ENCODE measurements at regions not wholly inside any gene's neighbourhood (a gene's known extent, or its start where the extent isn't known, plus 50 kb on each side); places are given as distances from the start of the nearest gene placed in this dataset.

GRCh38 chr12:115332945-115333344 is 649.0 kb upstream of the TBX3 start:
- H3K9me3 ChIP-seq = no peaks in the 10 kb centered on the region
- no peak for TF ChIP-seq CTCF (IDR thresholded peaks at IDR 0.05)

GRCh38 chr12:115325858-115326257 is 641.9 kb upstream of the TBX3 start:
- intact Hi-C loops (cut with DNase I) = no loop called here
- DNase-seq (no peak), ATAC-seq (peak; percentile 66)
- Histone ChIP-seq H3K9me3 (no peaks in the 10 kb centered on the region), H3K27ac (no peak overlapping the region), H3K36me3 (no peaks in the 10 kb centered on the region), H3K4me3 (no peak overlapping the region), H3K4me1 (peaks cover 7% of the 10 kb centered on the region), H3K27me3 (no peaks in the 10 kb centered on the region)
- TF ChIP-seq CTCF (IDR thresholded peaks at IDR 0.05) = no peak

More at GRCh38 chr12:115332945-115333344, 649.0 kb upstream of the TBX3 start:
- no peak overlapping the region for H3K4me3 ChIP-seq
- no peaks in the 10 kb centered on the region for H3K36me3 ChIP-seq
- peaks cover 9% of the 10 kb centered on the region for H3K27me3 ChIP-seq
- intact Hi-C loops (cut with DNase I) = no loop called here
- H3K27ac ChIP-seq = no peak overlapping the region
- ATAC-seq (no peak), DNase-seq (no peak)
- H3K4me1 ChIP-seq = no peaks in the 10 kb centered on the region

GRCh38 chr12:115324949-115325593 is 641.1 kb upstream of the TBX3 start:
- H3K9me3 ChIP-seq = no peaks in the 10 kb centered on the region
- no peak overlapping the region for H3K4me3 ChIP-seq
- intact Hi-C loops (cut with DNase I) = no loop called here
- H3K4me1 ChIP-seq = peaks cover 7% of the 10 kb centered on the region
- no peak for TF ChIP-seq CTCF (IDR thresholded peaks at IDR 0.05)
- H3K27ac ChIP-seq = no peak overlapping the region
- ATAC-seq (no peak), DNase-seq (no peak)
- H3K36me3 ChIP-seq = no peaks in the 10 kb centered on the region
- no peaks in the 10 kb centered on the region for H3K27me3 ChIP-seq

- Histone ChIP-seq H3K4me1 (peaks cover 7% of the 10 kb centered on the region), H3K27me3 (no peaks in the 10 kb centered on the region), H3K27ac (no peak overlapping the region), H3K9me3 (no peaks in the 10 kb centered on the region), H3K36me3 (no peaks in the 10 kb centered on the region), H3K4me3 (no peak overlapping the region)
- DNase-seq = no peak
- no peak for TF ChIP-seq CTCF (IDR thresholded peaks at IDR 0.05)
- intact Hi-C loops (cut with DNase I) = no loop called here
- ATAC-seq = no peak
Observed at GRCh38 chr12:115323223-115323905, 639.4 kb upstream of the TBX3 start.

- intact Hi-C loops (cut with DNase I) = no loop called here
- Histone ChIP-seq H3K27me3 (no peaks in the 10 kb centered on the region), H3K36me3 (no peaks in the 10 kb centered on the region), H3K9me3 (no peaks in the 10 kb centered on the region), H3K4me1 (peaks cover 7% of the 10 kb centered on the region), H3K27ac (no peak overlapping the region), H3K4me3 (no peak overlapping the region)
- no peak for ATAC-seq
- no peak for TF ChIP-seq CTCF (IDR thresholded peaks at IDR 0.05)
- no peak for DNase-seq
Observed at GRCh38 chr12:115322275-115322674, 638.3 kb upstream of the TBX3 start.
